IMR-90 (cell line): ENCODE measurements at regions not wholly inside any gene's neighbourhood (a gene's known extent, or its start where the extent isn't known, plus 50 kb on each side); places are given as distances from the start of the nearest gene placed in this dataset.
"Not testable (repeated sequence)": the region's sequence is repeated elsewhere in the genome, so short reads cannot be mapped to it uniquely, and the experiment has no call there.

Experiments
- ATAC-seq: fragments of 200-7000 bp; cut with Tn5 transposase; 2 replicates; pipeline ENCODE4 v1.9.1; 2020; ENCODE audit warnings: low read depth, mild to moderate bottlenecking, moderate library complexity
- BruUV-seq: library from RNA; stranded (reverse); fragments of 400-500 nt; replicated peaks from 2 replicates; lab custom pipeline; 2021; lab: Mats Ljungman, UMichigan
- CTCF ChIA-PET: fragments of 300-600 bp; formaldehyde crosslinking; extraction: SDS; loops from one replicate; lab custom pipeline; 2021; ENCODE audit warnings: antibody characterized with exemption; lab: Yijun Ruan, JAX
- POLR2A ChIA-PET: fragments of 300-600 bp; sonication (Branson Sonifier 250); formaldehyde crosslinking; loops from one replicate; lab custom pipeline; 2022; ENCODE audit warnings: antibody characterized with exemption; ENCODE audit not compliant: unreplicated experiment; lab: Charles Lee
- DNase-seq: peaks from one replicate; pipeline ENCODE4 v3.0.0; 2013
- H2AFZ ChIP-seq: replicated peaks from 2 replicates; pipeline ENCODE3; 2013; ENCODE audit warnings: low read length, mild to moderate bottlenecking; ENCODE audit not compliant: poor library complexity
- H2AK5ac ChIP-seq: 2 replicates; pipeline ENCODE4 v1.6.1; 2013; ENCODE audit warnings: low read depth, low read length, inconsistent platforms
- H2AK9ac ChIP-seq: replicated peaks from 2 replicates; pipeline ENCODE3; 2013; ENCODE audit warnings: mild to moderate bottlenecking, low read depth, low read length, moderate library complexity; ENCODE audit not compliant: poor library complexity
- H2BK120ac ChIP-seq: 2 replicates; pipeline ENCODE4 v1.6.1; 2013; ENCODE audit warnings: low read depth, low read length, inconsistent platforms
- H2BK15ac ChIP-seq: 3 replicates; pipeline ENCODE4 v1.6.1; 2013; ENCODE audit warnings: low read depth, low read length, inconsistent platforms
- H2BK20ac ChIP-seq: 2 replicates; pipeline ENCODE4 v1.6.1; 2013; ENCODE audit warnings: low read depth, mild to moderate bottlenecking, inconsistent platforms, low read length, moderate library complexity
- H2BK5ac ChIP-seq: 2 replicates; pipeline ENCODE4 v1.6.1; 2013; ENCODE audit warnings: mild to moderate bottlenecking, low read depth, low read length, inconsistent platforms; ENCODE audit not compliant: poor library complexity, severe bottlenecking
- H3K14ac ChIP-seq: replicated peaks from 2 replicates; pipeline ENCODE4 v1.6.1; 2013; ENCODE audit warnings: low read depth, low read length, inconsistent platforms
- H3K18ac ChIP-seq: 2 replicates; pipeline ENCODE4 v1.6.1; 2013; ENCODE audit warnings: low read depth, low read length, control low read depth
- H3K23ac ChIP-seq: 2 replicates; pipeline ENCODE4 v1.6.1; 2013; ENCODE audit warnings: low read depth, low read length, inconsistent platforms
- H3K27ac ChIP-seq: 2 replicates; pipeline ENCODE4 v1.5.1; 2013; ENCODE audit warnings: mild to moderate bottlenecking, control low read depth, low read length; ENCODE audit not compliant: insufficient read depth
- H3K27me3 ChIP-seq: 2 replicates; pipeline ENCODE4 v1.6.1; 2013; ENCODE audit warnings: low read length; ENCODE audit not compliant: control insufficient read depth, insufficient read depth
- H3K36me3 ChIP-seq: 2 replicates; pipeline ENCODE4 v1.6.1; 2013; ENCODE audit warnings: low read length, mixed read lengths; ENCODE audit not compliant: control insufficient read depth, insufficient read depth
- H3K4ac ChIP-seq: 2 replicates; pipeline ENCODE4 v1.6.1; 2013; ENCODE audit warnings: low read depth, low read length, inconsistent platforms
- H3K4me1 ChIP-seq: 2 replicates; pipeline ENCODE4 v1.6.1; 2013; ENCODE audit warnings: low read length, mixed read lengths; ENCODE audit not compliant: control insufficient read depth, insufficient read depth
- H3K4me2 ChIP-seq: 2 replicates; pipeline ENCODE4 v1.6.1; 2013; ENCODE audit warnings: low read depth, mild to moderate bottlenecking, control low read depth, low read length, moderate library complexity
- H3K4me3 ChIP-seq: 2 replicates; pipeline ENCODE4 v1.5.1; 2013; ENCODE audit warnings: low read depth, mild to moderate bottlenecking, control low read depth, low read length, moderate library complexity; ENCODE audit not compliant: insufficient read depth
- H3K56ac ChIP-seq: 2 replicates; pipeline ENCODE4 v1.6.1; 2013; ENCODE audit warnings: low read length, inconsistent platforms; ENCODE audit not compliant: insufficient read depth; ENCODE audit errors: extremely low read depth
- H3K79me1 ChIP-seq, 2 experiments: 2 replicates each; pipeline ENCODE4 v1.6.1; 2013; ENCODE audit warnings: low read length in 2 of 2, inconsistent platforms in 1 of 2, low read depth in 1 of 2
- H3K9ac ChIP-seq: 2 replicates; pipeline ENCODE4 v1.6.1; 2013; ENCODE audit warnings: low read depth, low read length, control low read depth
- H3K9me1 ChIP-seq: 2 replicates; pipeline ENCODE4 v1.6.1; 2013; ENCODE audit warnings: low read length, inconsistent platforms; ENCODE audit not compliant: insufficient read depth
- H3K9me3 ChIP-seq: 2 replicates; pipeline ENCODE4 v1.6.1; 2013; ENCODE audit warnings: low read length; ENCODE audit not compliant: control insufficient read depth, insufficient read depth
- H4K20me1 ChIP-seq: 2 replicates; pipeline ENCODE4 v1.6.1; 2013; ENCODE audit warnings: low read length, inconsistent platforms; ENCODE audit not compliant: insufficient read depth
- H4K5ac ChIP-seq: 2 replicates; pipeline ENCODE4 v1.6.1; 2013; ENCODE audit warnings: mild to moderate bottlenecking, low read depth, low read length, control low read depth
- H4K8ac ChIP-seq, 2 experiments: 2 replicates each; pipeline ENCODE4 v1.6.1; 2013; ENCODE audit warnings: low read depth in 2 of 2, low read length in 2 of 2, control low read depth in 1 of 2, inconsistent platforms in 1 of 2
- H4K91ac ChIP-seq: 2 replicates; pipeline ENCODE4 v1.6.1; 2013; ENCODE audit warnings: low read depth, low read length, inconsistent platforms; ENCODE audit not compliant: insufficient read depth
- WGBS, 2 experiments: methylation state at CpG; one replicate each; pipeline versions ENCODE4 v1.1.5 to v1.1.7; 2013; ENCODE audit warnings: missing lambda C conversion rate in 2 of 2; ENCODE audit not compliant: insufficient read length in 1 of 2; ENCODE audit errors: extremely low coverage in 2 of 2; 5-methylcytosine and 5-hydroxymethylcytosine counted together
- dilution Hi-C: fragments of 300-500 bp; cut with HindIII; formaldehyde crosslinking; loops from one replicate; pipeline ENCODE4 v1.14.3; 2018; ENCODE audit warnings: low sequenced_read_pairs; ENCODE audit not compliant: unreplicated experiment
- in situ Hi-C: fragments of 300-500 bp; cut with MboI; formaldehyde crosslinking; loops from 3 replicates; pipeline ENCODE4 v1.14.3; 2019; ENCODE audit warnings: low sequenced_read_pairs, inconsistent platforms, mixed read lengths
- intact Hi-C: fragments of 100-400 bp; cut with micrococcal nuclease; formaldehyde crosslinking; loops from 2 replicates; pipeline ENCODE4 v1.10.0; 2022

GRCh38 chr16:88228751-88229150 lies 154.0 kb upstream of the ZNF469 start:
- H3K14ac ChIP-seq, H3K4me2 ChIP-seq, H3K4me3 ChIP-seq, H3K36me3 ChIP-seq, H3K9ac ChIP-seq, H3K27ac ChIP-seq, H3K9me3 ChIP-seq, H3K4me1 ChIP-seq, H2AK9ac ChIP-seq, H4K8ac ChIP-seq, H2BK5ac ChIP-seq, H2AFZ ChIP-seq, in situ Hi-C loops, H2BK20ac ChIP-seq, H4K20me1 ChIP-seq, H2AK5ac ChIP-seq, H3K27me3 ChIP-seq, H3K18ac ChIP-seq, H3K4ac ChIP-seq, H3K56ac ChIP-seq, DNase-seq, ATAC-seq, H3K79me1 ChIP-seq, H3K9me1 ChIP-seq, POLR2A ChIA-PET, CTCF ChIA-PET, H3K23ac ChIP-seq, dilution Hi-C loops, BruUV-seq, H4K91ac ChIP-seq, H2BK15ac ChIP-seq, intact Hi-C loops: not testable (repeated sequence)
- Histone ChIP-seq H4K5ac (peak overlapping the region; percentile 21; the same call in 1 of the 2 replicates), H2BK120ac (0 out of 2 replicates have a peak overlapping the region, but pooled peaks have one; percentile 23)
- no CpG with 5 or more reads among the region's 8 CpGs for WGBS, 2 experiments

DNA sequence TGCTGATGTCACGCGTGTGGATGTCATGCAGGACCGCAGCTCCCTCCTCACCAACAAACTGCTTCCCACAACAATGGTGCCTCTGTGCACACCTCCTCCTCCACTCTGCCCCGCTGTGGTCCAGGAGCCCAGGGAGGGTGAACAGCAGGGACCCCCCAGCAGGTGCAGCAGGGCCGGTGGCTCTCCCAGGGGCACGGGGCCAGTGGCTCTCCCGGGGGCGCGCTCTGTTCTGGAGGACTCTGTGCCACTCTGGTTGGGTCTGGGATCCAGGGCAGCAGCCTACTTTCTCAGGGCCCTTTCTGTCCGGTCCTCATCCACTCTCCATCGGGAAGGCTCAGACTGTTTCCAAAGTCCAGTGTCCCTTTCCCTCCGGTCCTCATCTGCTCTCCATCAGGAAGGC lies 153.0 kb upstream of the ZNF469 start:
- DNase-seq, H3K9ac ChIP-seq, H2AFZ ChIP-seq, H2AK9ac ChIP-seq, H3K4me2 ChIP-seq, H3K4ac ChIP-seq, dilution Hi-C loops, H3K4me1 ChIP-seq, H3K23ac ChIP-seq, H3K79me1 ChIP-seq, H3K14ac ChIP-seq, H3K56ac ChIP-seq, in situ Hi-C loops, intact Hi-C loops, H4K20me1 ChIP-seq, H4K5ac ChIP-seq, H4K8ac ChIP-seq, H3K4me3 ChIP-seq, H3K18ac ChIP-seq, H2BK15ac ChIP-seq, H2BK5ac ChIP-seq, H3K27me3 ChIP-seq, H3K27ac ChIP-seq, H3K9me1 ChIP-seq, H3K9me3 ChIP-seq, CTCF ChIA-PET, POLR2A ChIA-PET, BruUV-seq, H3K36me3 ChIP-seq, ATAC-seq: not testable (repeated sequence)
- Histone ChIP-seq H2BK120ac (peak overlapping the region; percentile 40; the same call in 1 of the 2 replicates), H2BK20ac (0 out of 2 replicates have a peak overlapping the region, but pooled peaks have one; percentile 42), H4K91ac (peak overlapping the region; percentile 55; the same call in 1 of the 2 replicates), H2AK5ac (peak overlapping the region; percentile 95)
- WGBS, 2 experiments = 100% methylated on average over 3 of the region's 12 CpGs; no CpG with 5 or more reads in 1 of the 2 experiments
